SK-N-SH (cell line): ENCODE measurements at regions not wholly inside any gene's neighbourhood (a gene's known extent, or its start where the extent isn't known, plus 50 kb on each side); places are given as distances from the start of the nearest gene placed in this dataset.
A peak's percentile ranks its signal among the peaks of the same experiment; 100 is the strongest.

Experiments used
- CTCF ChIA-PET: fragments of 300-600, 350-600 bp; formaldehyde crosslinking; extraction: SDS; loops from one replicate; lab custom pipeline; 2021; lab: Yijun Ruan, JAX
- POLR2A ChIA-PET: fragments of 350-600 bp; sonication (Branson Sonifier 250); formaldehyde crosslinking; extraction: SDS; loops from one replicate; lab custom pipeline; 2020; ENCODE audit warnings: antibody characterized with exemption, inconsistent platforms; lab: Yijun Ruan, JAX
- DNase-seq: peaks from one replicate; pipeline ENCODE4 v3.0.0; 2012
- H2AFZ ChIP-seq: fragments of 200-600 bp; sonication (generic); 2 replicates; pipeline ENCODE4 v1.8.1; 2016; ENCODE audit warnings: antibody characterized with exemption, mild to moderate bottlenecking, low read depth
- H3F3A ChIP-seq: fragments of 200-600 bp; sonication (generic); replicated peaks from 2 replicates; pipeline ENCODE3; 2016; ENCODE audit warnings: antibody characterized with exemption, mild to moderate bottlenecking; ENCODE audit not compliant: insufficient read depth
- H3K27ac ChIP-seq, 2 experiments: fragments of 200-500 bp in 1 of 2; fragments of 200-600 bp in 1 of 2; sonication (Bioruptor generic) in 1 of 2; sonication (generic), shearing (Covaris generic) in 1 of 2; 2 replicates each; pipeline versions ENCODE4 v1.5.1 to v1.6.1; 2014 to 2016; ENCODE audit warnings: low read depth in 2 of 2, inconsistent platforms in 1 of 2, low read length in 1 of 2, mild to moderate bottlenecking in 1 of 2, mixed read lengths in 1 of 2
- H3K27me3 ChIP-seq: fragments of 200-600 bp; sonication (generic), shearing (Covaris generic); 2 replicates; pipeline ENCODE4 v1.6.1; 2016; ENCODE audit warnings: mixed run types; ENCODE audit not compliant: insufficient read depth
- H3K36me3 ChIP-seq, 2 experiments: fragments of 200-500 bp in 1 of 2; fragments of 200-600 bp in 1 of 2; sonication (Bioruptor generic) in 1 of 2; sonication (generic) in 1 of 2; replicated peaks in 1 of 2; 2 replicates each; pipeline versions ENCODE3 to v1.5.1; 2014 to 2016; ENCODE audit warnings: low read length in 1 of 2, mild to moderate bottlenecking in 1 of 2; ENCODE audit not compliant: insufficient read depth in 2 of 2, control insufficient read depth in 1 of 2
- H3K4me1 ChIP-seq, 2 experiments: fragments of 200-500 bp in 1 of 2; fragments of 200-600 bp in 1 of 2; sonication (Bioruptor generic) in 1 of 2; sonication (generic), shearing (Covaris generic) in 1 of 2; 2 replicates each; pipeline versions ENCODE4 v1.5.1 to v1.6.1; 2014 to 2016; ENCODE audit warnings: low read depth in 1 of 2, low read length in 1 of 2, mixed run types in 1 of 2; ENCODE audit not compliant: insufficient read depth in 2 of 2, control insufficient read depth in 1 of 2
- H3K4me2 ChIP-seq: fragments of 200-600 bp; sonication (generic), shearing (Covaris generic); 2 replicates; pipeline ENCODE4 v1.6.1; 2017; ENCODE audit warnings: mixed run types
- H3K4me3 ChIP-seq, 2 experiments: fragments of 200-500 bp in 1 of 2; fragments of 200-600 bp in 1 of 2; sonication (Bioruptor generic) in 1 of 2; sonication (generic), shearing (Covaris generic) in 1 of 2; 2 replicates each; pipeline versions ENCODE4 v1.5.1 to v1.8.1; 2014 to 2016; ENCODE audit warnings: low read depth in 2 of 2, inconsistent platforms in 1 of 2, low read length in 1 of 2, mild to moderate bottlenecking in 1 of 2, mixed read lengths in 1 of 2, moderate library complexity in 1 of 2
- H3K79me2 ChIP-seq: fragments of 200-600 bp; sonication (generic); 2 replicates; pipeline ENCODE4 v1.8.1; 2017; ENCODE audit warnings: mild to moderate bottlenecking; ENCODE audit not compliant: insufficient read depth
- H3K9ac ChIP-seq: fragments of 200-600 bp; sonication (generic); 2 replicates; pipeline ENCODE4 v1.6.1; 2017; ENCODE audit warnings: mixed run types
- H3K9me2 ChIP-seq: fragments of 200-600 bp; sonication (generic); 2 replicates; pipeline ENCODE4 v1.6.1; 2017; ENCODE audit warnings: mixed run types
- H3K9me3 ChIP-seq: fragments of 200-600 bp; sonication (generic); 2 replicates; pipeline ENCODE4 v1.6.1; 2017; ENCODE audit warnings: mixed run types, mild to moderate bottlenecking, moderate library complexity
- H4K20me1 ChIP-seq: fragments of 200-600 bp; sonication (generic); 2 replicates; pipeline ENCODE4 v1.6.1; 2017; ENCODE audit warnings: mild to moderate bottlenecking, mixed run types; ENCODE audit not compliant: insufficient read depth
- CHD2 ChIP-seq: fragments of 150-350 bp; IDR thresholded peaks from 2 replicates; pipeline ENCODE4 v1.6.1; 2018; ENCODE audit warnings: low read length; ENCODE audit not compliant: partially characterized antibody
- EP300 ChIP-seq, 2 experiments: IDR thresholded peaks; 2 replicates each; pipeline versions ENCODE4 v1.4.0 to v1.6.1; 2012; ENCODE audit warnings: borderline replicate concordance in 1 of 2, low read depth in 1 of 2, low read length in 1 of 2
- FOSL2 ChIP-seq: IDR thresholded peaks from 2 replicates; pipeline ENCODE4 v1.4.0; 2012; ENCODE audit warnings: low read depth, mild to moderate bottlenecking, moderate library complexity, borderline replicate concordance
- FOXM1 ChIP-seq: IDR thresholded peaks from 2 replicates; pipeline ENCODE4 v1.4.0; 2012; ENCODE audit warnings: low read depth, mild to moderate bottlenecking
- GATA2 ChIP-seq: sonication (generic); formaldehyde crosslinking; IDR thresholded peaks from 2 replicates; pipeline ENCODE4 v1.5.0; 2020; ENCODE audit warnings: mild to moderate bottlenecking, missing genetic modification reagents
- MEF2A ChIP-seq: IDR thresholded peaks from 2 replicates; pipeline ENCODE4 v1.4.0; 2012; ENCODE audit warnings: low read depth, borderline replicate concordance
- NFIC ChIP-seq: IDR thresholded peaks from 2 replicates; pipeline ENCODE4 v1.4.0; 2012; ENCODE audit warnings: borderline replicate concordance
- NRF1 ChIP-seq: IDR thresholded peaks from 2 replicates; pipeline ENCODE4 v1.6.1; 2012; ENCODE audit warnings: low read depth, mild to moderate bottlenecking, low read length
- PBX3 ChIP-seq: IDR thresholded peaks from 2 replicates; pipeline ENCODE4; 2012
- POLR2AphosphoS5 ChIP-seq: IDR thresholded peaks from 2 replicates; pipeline ENCODE4 v1.6.1; 2012; ENCODE audit warnings: low read depth, low read length
- RAD21 ChIP-seq: IDR thresholded peaks from 2 replicates; pipeline ENCODE4 v1.6.1; 2012; ENCODE audit warnings: mild to moderate bottlenecking, low read length
- REST ChIP-seq: IDR thresholded peaks from 2 replicates; pipeline ENCODE4 v1.6.1; 2012; ENCODE audit warnings: mild to moderate bottlenecking, low read depth, low read length, moderate library complexity
- RFX5 ChIP-seq: IDR thresholded peaks from 2 replicates; pipeline ENCODE4 v1.6.1; 2012; ENCODE audit warnings: mild to moderate bottlenecking, improper control_type of control experiment, low read length
- RXRA ChIP-seq: IDR thresholded peaks from 2 replicates; pipeline ENCODE4 v1.4.0; 2012; ENCODE audit warnings: low read depth, mild to moderate bottlenecking, borderline replicate concordance
- SIN3A ChIP-seq: IDR thresholded peaks from 2 replicates; pipeline ENCODE4 v1.6.1; 2012; ENCODE audit warnings: low read depth, mild to moderate bottlenecking, low read length, moderate library complexity, borderline replicate concordance
- SMC3 ChIP-seq: IDR thresholded peaks from 2 replicates; pipeline ENCODE4 v1.6.1; 2012; ENCODE audit warnings: low read depth, low read length, improper control_type of control experiment
- TEAD4 ChIP-seq: IDR thresholded peaks from 2 replicates; pipeline ENCODE4 v1.4.0; 2012; ENCODE audit warnings: mild to moderate bottlenecking, borderline replicate concordance; ENCODE audit not compliant: insufficient read depth
- WGBS: methylation state at CpG from one replicate; pipeline ENCODE4 v1.1.6; 2017; ENCODE audit warnings: low lambda C conversion rate; 5-methylcytosine and 5-hydroxymethylcytosine counted together
- TF ChIP-seq, protein P1 (sequence below): fragments of 150-350 bp; IDR thresholded peaks from 2 replicates; pipeline ENCODE4 v1.6.1; 2017; ENCODE audit warnings: antibody characterized with exemption, low read length, low read depth, borderline replicate concordance
- TF ChIP-seq, protein P2 (sequence below): fragments of 200-600 bp; sonication (generic); IDR thresholded peaks from 2 replicates; pipeline ENCODE4 v1.6.1; 2017; ENCODE audit warnings: antibody characterized with exemption, mild to moderate bottlenecking, moderate library complexity
- TF ChIP-seq, protein P3 (sequence below): IDR thresholded peaks from 2 replicates; pipeline ENCODE4 v1.4.0; 2012; ENCODE audit warnings: low read depth

GRCh38 chr9:13943176-13943575 is 370.8 kb downstream of the NFIB start:
- CTCF ChIA-PET = no interaction called here

DNA sequence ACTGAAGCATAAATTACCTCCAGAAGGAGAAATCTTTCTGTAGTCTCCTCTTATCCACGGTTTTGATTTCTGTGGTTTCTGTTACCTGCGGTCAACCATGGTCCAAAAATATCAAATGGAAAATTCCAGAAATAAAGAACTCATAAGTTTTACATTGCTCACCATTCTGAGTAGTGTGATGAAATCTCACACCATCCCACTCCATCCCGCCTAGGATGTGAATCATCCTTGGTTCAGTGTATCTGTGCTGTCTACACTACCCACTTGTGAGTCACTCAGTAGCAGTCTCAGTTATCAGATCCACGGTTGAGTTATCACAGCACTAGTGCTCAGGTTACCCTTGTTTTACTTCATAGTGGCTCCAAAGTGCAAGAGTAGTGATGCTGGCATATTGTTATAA is 371.2 kb downstream of the NFIB start:
- Histone ChIP-seq H3K9me2 (no peaks in the 10 kb centered on the region), H4K20me1 (no peaks in the 10 kb centered on the region), H3K9ac (no peak overlapping the region), H3K4me2 (no peak overlapping the region), H3K27ac (peak overlapping the region in 1 of 2 experiments; percentile 25; a peak in 1 of 4 replicates), H3K36me3 (no peaks in the 10 kb centered on the region), H3K27me3 (no peaks in the 10 kb centered on the region), H3F3A (peaks cover 2% of the 10 kb centered on the region), H3K79me2 (no peaks in the 10 kb centered on the region), H3K4me3 (no peak overlapping the region), H3K9me3 (no peaks in the 10 kb centered on the region), H2AFZ (no peak overlapping the region), H3K4me1 (peaks cover 7 to 19% of the 10 kb centered on the region in 2 experiments; a peak in 3 of 4 replicates)
- WGBS = 9% methylated on average over 4 of the region's 4 CpGs
- no peak for DNase-seq
- POLR2A ChIA-PET = no interaction called here
- CTCF ChIA-PET = no interaction called here
- TF ChIP-seq SIN3A (peak; percentile 68), POLR2AphosphoS5 (peak; percentile 82; the same call in 1 of the 2 replicates), TEAD4 (peak; percentile 67; the same call in 1 of the 2 replicates), PBX3 (peak; percentile 87), RXRA (peak; percentile 75), MEF2A (peak; percentile 94), SMC3 (no peak), NRF1 (no peak), FOXM1 (peak; percentile 51; the same call in 1 of the 2 replicates), REST (0 out of 2 replicates have a peak, but pooled peaks have one; percentile 17)
- TF ChIP-seq, protein P1, sequence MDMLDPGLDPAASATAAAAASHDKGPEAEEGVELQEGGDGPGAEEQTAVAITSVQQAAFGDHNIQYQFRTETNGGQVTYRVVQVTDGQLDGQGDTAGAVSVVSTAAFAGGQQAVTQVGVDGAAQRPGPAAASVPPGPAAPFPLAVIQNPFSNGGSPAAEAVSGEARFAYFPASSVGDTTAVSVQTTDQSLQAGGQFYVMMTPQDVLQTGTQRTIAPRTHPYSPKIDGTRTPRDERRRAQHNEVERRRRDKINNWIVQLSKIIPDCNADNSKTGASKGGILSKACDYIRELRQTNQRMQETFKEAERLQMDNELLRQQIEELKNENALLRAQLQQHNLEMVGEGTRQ = no peak

More at GRCh38 chr9:13943176-13943575, 370.8 kb downstream of the NFIB start:
- Histone ChIP-seq H3K9me3 (no peaks in the 10 kb centered on the region), H3K4me3 (no peak overlapping the region), H4K20me1 (no peaks in the 10 kb centered on the region), H3F3A (peaks cover 2% of the 10 kb centered on the region), H3K9ac (no peak overlapping the region), H3K4me1 (peaks cover 7 to 19% of the 10 kb centered on the region in 2 experiments; a peak in 3 of 4 replicates), H3K36me3 (no peaks in the 10 kb centered on the region), H3K9me2 (no peaks in the 10 kb centered on the region), H2AFZ (no peak overlapping the region), H3K27me3 (no peaks in the 10 kb centered on the region), H3K27ac (no peak overlapping the region), H3K4me2 (no peak overlapping the region), H3K79me2 (no peaks in the 10 kb centered on the region)
- TF ChIP-seq EP300 (IDR thresholded peaks at IDR 0.05; ENCODE audit: borderline replicate concordance in 1 of 2, low read depth in 1 of 2, low read length in 1 of 2) = no peak
- no peak for TF ChIP-seq GATA2 (CRISPR knock-in tag)
- no peak for TF ChIP-seq NRF1
- TF ChIP-seq CHD2 = no peak
- TF ChIP-seq, protein P2, sequence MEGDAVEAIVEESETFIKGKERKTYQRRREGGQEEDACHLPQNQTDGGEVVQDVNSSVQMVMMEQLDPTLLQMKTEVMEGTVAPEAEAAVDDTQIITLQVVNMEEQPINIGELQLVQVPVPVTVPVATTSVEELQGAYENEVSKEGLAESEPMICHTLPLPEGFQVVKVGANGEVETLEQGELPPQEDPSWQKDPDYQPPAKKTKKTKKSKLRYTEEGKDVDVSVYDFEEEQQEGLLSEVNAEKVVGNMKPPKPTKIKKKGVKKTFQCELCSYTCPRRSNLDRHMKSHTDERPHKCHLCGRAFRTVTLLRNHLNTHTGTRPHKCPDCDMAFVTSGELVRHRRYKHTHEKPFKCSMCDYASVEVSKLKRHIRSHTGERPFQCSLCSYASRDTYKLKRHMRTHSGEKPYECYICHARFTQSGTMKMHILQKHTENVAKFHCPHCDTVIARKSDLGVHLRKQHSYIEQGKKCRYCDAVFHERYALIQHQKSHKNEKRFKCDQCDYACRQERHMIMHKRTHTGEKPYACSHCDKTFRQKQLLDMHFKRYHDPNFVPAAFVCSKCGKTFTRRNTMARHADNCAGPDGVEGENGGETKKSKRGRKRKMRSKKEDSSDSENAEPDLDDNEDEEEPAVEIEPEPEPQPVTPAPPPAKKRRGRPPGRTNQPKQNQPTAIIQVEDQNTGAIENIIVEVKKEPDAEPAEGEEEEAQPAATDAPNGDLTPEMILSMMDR = no peak
- TF ChIP-seq RAD21 = no peak
- TF ChIP-seq, protein P3, sequence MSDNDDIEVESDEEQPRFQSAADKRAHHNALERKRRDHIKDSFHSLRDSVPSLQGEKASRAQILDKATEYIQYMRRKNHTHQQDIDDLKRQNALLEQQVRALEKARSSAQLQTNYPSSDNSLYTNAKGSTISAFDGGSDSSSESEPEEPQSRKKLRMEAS = no peak
- TF ChIP-seq RFX5 = no peak
- TF ChIP-seq FOXM1 = no peak
- TF ChIP-seq, protein P1 = no peak
- no peak for TF ChIP-seq FOSL2
- TF ChIP-seq NFIC = no peak
- POLR2A ChIA-PET = no interaction called here
- DNase-seq = no peak
